SK-N-MC (cell line): ENCODE measurements at regions not wholly inside any gene's neighbourhood (a gene's known extent, or its start where the extent isn't known, plus 50 kb on each side); places are given as distances from the start of the nearest gene placed in this dataset.

Experiments
- EZH2 ChIP-seq: fragments of 200-600 bp; sonication (generic); IDR thresholded peaks from one replicate; pipeline ENCODE4 v1.6.1; 2017; ENCODE audit warnings: antibody characterized with exemption
- POLR2AphosphoS5 ChIP-seq: IDR thresholded peaks from 2 replicates; pipeline ENCODE4 v1.6.1; 2012; ENCODE audit warnings: mild to moderate bottlenecking, low read depth, low read length, borderline replicate concordance

GRCh38 chr9:14445946-14446345 lies 132.0 kb upstream of the NFIB start:
- TF ChIP-seq EZH2 (no peak), POLR2AphosphoS5 (no peak)
